Body of pancreas (tissue), 4 donors: ENCODE measurements at regions not wholly inside any gene's neighbourhood (a gene's known extent, or its start where the extent isn't known, plus 50 kb on each side); places are given as distances from the start of the nearest gene placed in this dataset.

Experiments
- ATAC-seq: fragments of 150-250 bp; one replicate; pipeline ENCODE4 v1.9.1; 2016
- DNase-seq, 4 donors: peaks; one replicate each; pipeline ENCODE4 v3.0.0-alpha.2; 2019
- H3K27ac ChIP-seq, 4 donors: fragments of 200-600 bp; sonication (generic); 1 replicate in 3 of 4; 2 replicates in 1 of 4; pipeline versions ENCODE4 v1.5.1 to v1.6.1; 2016 to 2019; ENCODE audit warnings: mild to moderate bottlenecking in 1 of 4, mixed read lengths in 1 of 4, moderate library complexity in 1 of 4
- H3K27me3 ChIP-seq, 2 donors: fragments of 200-600 bp; sonication (generic); one replicate each; pipeline ENCODE4 v1.6.0; 2016; ENCODE audit warnings: mild to moderate bottlenecking in 1 of 2
- H3K36me3 ChIP-seq, 2 donors: fragments of 200-600 bp; sonication (generic); replicated peaks in 1 of 2; 2 replicates each; pipeline ENCODE4 v1.5.1; 2016; ENCODE audit warnings: low read depth in 2 of 2; ENCODE audit not compliant: insufficient read depth in 1 of 2
- H3K4me1 ChIP-seq: fragments of 200-600 bp; sonication (generic); one replicate; pipeline ENCODE4 v1.6.0; 2016
- H3K4me3 ChIP-seq, 2 donors: fragments of 200-600 bp; sonication (generic); 1 replicate in 1 of 2; 2 replicates in 1 of 2; pipeline ENCODE4 v1.5.1; 2016 to 2019
- H3K9me3 ChIP-seq, 3 donors: fragments of 200-600 bp; sonication (generic); 1 replicate in 2 of 3; 2 replicates in 1 of 3; pipeline ENCODE4 v1.5.1; 2016
- POLR2A ChIP-seq, 3 donors: fragments of 450-650 bp; IDR thresholded peaks; one replicate each; pipeline ENCODE4 v1.6.1; 2016; ENCODE audit warnings: antibody characterized with exemption in 3 of 3, mild to moderate bottlenecking in 2 of 3
- WGBS, 2 donors: methylation state at CpG; one replicate each; pipeline ENCODE4 v1.1.5; 2017; 5-methylcytosine and 5-hydroxymethylcytosine counted together
- intact Hi-C: fragments of 100-400 bp; cut with DNase I; formaldehyde crosslinking; loops from one replicate; pipeline ENCODE4 v1.15.1; 2023
- TF ChIP-seq, protein P1 (sequence below), 7 experiments: fragments of 450-650 bp in 4 of 7; fragments of 200-600 bp in 3 of 7; sonication (generic) in 3 of 7; IDR thresholded peaks; one replicate each; pipeline ENCODE4 v1.5.1; 2016 to 2019; ENCODE audit warnings: antibody characterized with exemption in 7 of 7

DNA sequence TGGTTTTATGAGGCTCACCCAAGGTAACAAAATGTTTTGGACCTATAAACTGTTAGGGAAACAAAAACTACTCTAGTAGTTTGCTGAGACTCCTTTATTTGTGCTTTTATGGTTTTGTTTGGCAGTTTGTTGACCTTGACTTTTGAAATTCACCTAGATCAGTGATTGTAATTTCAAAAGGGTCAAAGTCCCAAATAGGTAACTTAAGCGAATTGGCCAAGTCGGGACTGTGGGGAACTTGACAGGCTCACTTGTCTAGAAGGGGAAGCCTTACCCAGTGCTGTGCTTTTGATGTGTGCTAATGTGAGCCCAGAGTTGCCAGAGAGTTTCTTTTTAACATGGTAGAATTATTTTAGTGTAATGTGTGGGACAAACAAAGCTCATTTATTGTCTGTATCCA, 87.2 kb upstream of the SGCD start:
- H3K4me3 ChIP-seq, result no peak overlapping the region
- DNase-seq (no peak), ATAC-seq (no peak)
- H3K36me3 ChIP-seq, result no peaks in the 10 kb centered on the region
- WGBS, 2 donors, result 25 to 27% methylated on average over 2 of the region's 2 CpGs
- no peaks in the 10 kb centered on the region for H3K27me3 ChIP-seq
- TF ChIP-seq, protein P1, sequence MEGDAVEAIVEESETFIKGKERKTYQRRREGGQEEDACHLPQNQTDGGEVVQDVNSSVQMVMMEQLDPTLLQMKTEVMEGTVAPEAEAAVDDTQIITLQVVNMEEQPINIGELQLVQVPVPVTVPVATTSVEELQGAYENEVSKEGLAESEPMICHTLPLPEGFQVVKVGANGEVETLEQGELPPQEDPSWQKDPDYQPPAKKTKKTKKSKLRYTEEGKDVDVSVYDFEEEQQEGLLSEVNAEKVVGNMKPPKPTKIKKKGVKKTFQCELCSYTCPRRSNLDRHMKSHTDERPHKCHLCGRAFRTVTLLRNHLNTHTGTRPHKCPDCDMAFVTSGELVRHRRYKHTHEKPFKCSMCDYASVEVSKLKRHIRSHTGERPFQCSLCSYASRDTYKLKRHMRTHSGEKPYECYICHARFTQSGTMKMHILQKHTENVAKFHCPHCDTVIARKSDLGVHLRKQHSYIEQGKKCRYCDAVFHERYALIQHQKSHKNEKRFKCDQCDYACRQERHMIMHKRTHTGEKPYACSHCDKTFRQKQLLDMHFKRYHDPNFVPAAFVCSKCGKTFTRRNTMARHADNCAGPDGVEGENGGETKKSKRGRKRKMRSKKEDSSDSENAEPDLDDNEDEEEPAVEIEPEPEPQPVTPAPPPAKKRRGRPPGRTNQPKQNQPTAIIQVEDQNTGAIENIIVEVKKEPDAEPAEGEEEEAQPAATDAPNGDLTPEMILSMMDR (IDR thresholded peaks at IDR 0.05), result no peak
- TF ChIP-seq POLR2A (IDR thresholded peaks at IDR 0.05), result no peak
- no peak overlapping the region for H3K27ac ChIP-seq
- no peaks in the 10 kb centered on the region for H3K4me1 ChIP-seq
- intact Hi-C loops, result no loop called here
- H3K9me3 ChIP-seq, result no peaks in the 10 kb centered on the region

DNA sequence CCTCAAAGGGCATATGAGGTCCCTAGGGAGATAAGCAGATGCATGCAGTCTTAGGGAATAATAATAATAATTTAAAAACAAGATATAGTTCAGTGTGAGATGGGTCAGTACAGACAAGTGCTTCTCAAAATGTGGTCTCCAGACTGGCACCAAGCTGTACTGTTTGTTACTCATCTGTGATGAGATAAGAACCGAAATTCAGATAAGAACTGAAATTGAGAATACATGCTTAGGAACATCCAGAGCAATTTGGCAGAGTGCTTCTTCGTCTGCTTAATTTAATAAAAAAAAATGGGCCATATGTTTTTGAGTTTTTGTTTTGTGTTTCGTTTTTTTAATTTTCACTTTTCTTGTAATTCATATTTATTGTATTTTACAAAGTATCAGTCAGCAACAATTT, 86.5 kb upstream of the SGCD start:
- ATAC-seq (no peak), DNase-seq (no peak)
- intact Hi-C loops, result no loop called here
- H3K27me3 ChIP-seq, result no peaks in the 10 kb centered on the region
- TF ChIP-seq, protein P1 (IDR thresholded peaks at IDR 0.05), result no peak
- no peak for TF ChIP-seq POLR2A (IDR thresholded peaks at IDR 0.05)
- no peak overlapping the region for H3K27ac ChIP-seq
- no peaks in the 10 kb centered on the region for H3K4me1 ChIP-seq
- no peaks in the 10 kb centered on the region for H3K36me3 ChIP-seq
- no peaks in the 10 kb centered on the region for H3K9me3 ChIP-seq
- WGBS, 2 donors, result 42 to 44% methylated on average over 3 of the region's 3 CpGs
- no peak overlapping the region for H3K4me3 ChIP-seq

DNA sequence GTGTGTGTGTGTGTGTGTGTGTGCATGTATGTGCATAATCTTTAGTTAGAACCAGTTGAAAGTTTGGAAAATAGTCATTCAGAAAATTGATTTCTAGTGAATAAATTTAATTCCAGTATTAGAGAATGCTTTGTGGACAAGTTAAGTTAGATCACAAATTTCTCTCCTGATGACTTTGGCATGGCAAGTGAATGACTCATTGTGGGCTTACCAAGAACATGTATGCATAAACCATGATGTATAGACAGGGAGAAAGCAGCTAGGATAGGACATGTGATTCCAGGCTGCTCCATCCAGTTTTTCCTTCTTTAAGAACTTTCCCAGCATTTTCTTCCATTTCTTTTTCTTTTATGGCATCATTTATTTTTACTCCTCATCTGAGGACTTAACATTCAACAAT, 85.7 kb upstream of the SGCD start:
- Histone ChIP-seq H3K27ac (no peak overlapping the region), H3K36me3 (no peaks in the 10 kb centered on the region), H3K4me3 (no peak overlapping the region), H3K9me3 (no peaks in the 10 kb centered on the region), H3K27me3 (no peaks in the 10 kb centered on the region), H3K4me1 (no peaks in the 10 kb centered on the region)
- no peak for TF ChIP-seq POLR2A (IDR thresholded peaks at IDR 0.05)
- TF ChIP-seq, protein P1 (IDR thresholded peaks at IDR 0.05), result no peak
- intact Hi-C loops, result no loop called here
- DNase-seq (no peak), ATAC-seq (no peak)

DNA sequence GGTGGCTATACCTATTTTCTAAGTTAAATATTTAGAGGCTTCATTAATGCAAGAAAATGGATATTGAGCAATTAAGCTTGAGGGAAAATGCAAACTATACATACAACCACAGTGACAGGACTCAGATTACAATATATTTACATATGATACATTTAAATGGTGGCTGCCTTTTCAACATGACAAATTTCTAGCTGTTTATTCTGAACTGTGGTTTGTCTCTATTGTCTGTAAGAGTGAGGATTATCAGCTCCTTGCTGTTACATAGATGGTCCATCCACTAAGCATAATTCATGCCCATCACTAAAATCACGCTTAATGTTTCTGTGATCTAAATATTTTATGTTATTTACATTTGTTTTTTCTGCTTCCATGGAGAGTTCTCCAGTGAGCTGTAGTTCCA, 81.1 kb upstream of the SGCD start:
- TF ChIP-seq, protein P1 (IDR thresholded peaks at IDR 0.05), result no peak
- TF ChIP-seq POLR2A (IDR thresholded peaks at IDR 0.05), result no peak
- DNase-seq (no peak), ATAC-seq (no peak)
- intact Hi-C loops, result no loop called here
- Histone ChIP-seq H3K27me3 (no peaks in the 10 kb centered on the region), H3K27ac (no peak overlapping the region), H3K36me3 (no peaks in the 10 kb centered on the region), H3K4me1 (no peaks in the 10 kb centered on the region), H3K9me3 (no peaks in the 10 kb centered on the region), H3K4me3 (no peak overlapping the region)
- 97 to 100% methylated on average over 1 of the region's 1 CpG for WGBS, 2 donors

DNA sequence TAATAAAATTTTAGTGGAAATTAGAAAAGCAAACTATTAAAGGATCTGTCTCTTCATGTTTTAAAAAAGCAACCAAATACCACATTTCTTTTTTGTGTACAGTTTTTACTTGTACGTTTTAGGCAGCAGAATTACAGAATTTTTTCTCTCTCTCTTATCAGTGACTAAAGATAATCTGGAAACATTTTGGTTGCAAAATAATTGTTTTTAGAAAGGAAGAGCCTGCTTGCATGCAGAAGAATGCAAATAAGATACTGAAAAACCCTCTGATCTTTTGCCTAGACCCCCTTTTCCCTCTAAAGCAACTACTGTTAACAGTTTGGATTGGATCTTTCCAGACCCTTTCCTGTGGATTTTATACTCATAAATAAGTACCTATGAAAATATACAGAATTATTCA, 75.9 kb upstream of the SGCD start:
- DNase-seq (no peak), ATAC-seq (no peak)
- Histone ChIP-seq H3K9me3 (no peaks in the 10 kb centered on the region), H3K27me3 (no peaks in the 10 kb centered on the region), H3K4me3 (no peak overlapping the region), H3K4me1 (no peaks in the 10 kb centered on the region), H3K36me3 (no peaks in the 10 kb centered on the region), H3K27ac (no peak overlapping the region)
- intact Hi-C loops, result no loop called here
- WGBS, 2 donors, result 13 to 30% methylated on average over 1 of the region's 1 CpG
- TF ChIP-seq, protein P1 (IDR thresholded peaks at IDR 0.05), result no peak
- TF ChIP-seq POLR2A (IDR thresholded peaks at IDR 0.05), result no peak
